OCI-LY7 (cell line): ENCODE measurements at regions not wholly inside any gene's neighbourhood (a gene's known extent, or its start where the extent isn't known, plus 50 kb on each side); places are given as distances from the start of the nearest gene placed in this dataset.

ENCODE experiments used
- EZH2phosphoT487 ChIP-seq: fragments of 200-600 bp; sonication (generic); IDR thresholded peaks from 2 replicates; pipeline ENCODE4 v1.6.1; 2018; ENCODE audit warnings: low read depth, borderline replicate concordance, mild to moderate bottlenecking, mixed run types, antibody characterized with exemption, low read length, moderate library complexity, mixed read lengths
- TF ChIP-seq, protein P1 (sequence below): fragments of 200-600 bp; sonication (generic); conservative IDR thresholded peaks from 2 replicates; pipeline ENCODE4 v1.5.1; 2014; ENCODE audit warnings: mild to moderate bottlenecking, antibody characterized with exemption, low read length, moderate library complexity, mixed read lengths

- TF ChIP-seq, protein P1, sequence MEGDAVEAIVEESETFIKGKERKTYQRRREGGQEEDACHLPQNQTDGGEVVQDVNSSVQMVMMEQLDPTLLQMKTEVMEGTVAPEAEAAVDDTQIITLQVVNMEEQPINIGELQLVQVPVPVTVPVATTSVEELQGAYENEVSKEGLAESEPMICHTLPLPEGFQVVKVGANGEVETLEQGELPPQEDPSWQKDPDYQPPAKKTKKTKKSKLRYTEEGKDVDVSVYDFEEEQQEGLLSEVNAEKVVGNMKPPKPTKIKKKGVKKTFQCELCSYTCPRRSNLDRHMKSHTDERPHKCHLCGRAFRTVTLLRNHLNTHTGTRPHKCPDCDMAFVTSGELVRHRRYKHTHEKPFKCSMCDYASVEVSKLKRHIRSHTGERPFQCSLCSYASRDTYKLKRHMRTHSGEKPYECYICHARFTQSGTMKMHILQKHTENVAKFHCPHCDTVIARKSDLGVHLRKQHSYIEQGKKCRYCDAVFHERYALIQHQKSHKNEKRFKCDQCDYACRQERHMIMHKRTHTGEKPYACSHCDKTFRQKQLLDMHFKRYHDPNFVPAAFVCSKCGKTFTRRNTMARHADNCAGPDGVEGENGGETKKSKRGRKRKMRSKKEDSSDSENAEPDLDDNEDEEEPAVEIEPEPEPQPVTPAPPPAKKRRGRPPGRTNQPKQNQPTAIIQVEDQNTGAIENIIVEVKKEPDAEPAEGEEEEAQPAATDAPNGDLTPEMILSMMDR = no peak
- TF ChIP-seq EZH2phosphoT487 = no peak
These were observed 57.5 kb upstream of the LYVE1 start for GRCh38 chr11:10625982-10626311.
